ENCODE measurements at regions not wholly inside any gene's neighbourhood (a gene's known extent, or its start where the extent isn't known, plus 50 kb on each side); places are given as distances from the start of the nearest gene placed in this dataset.

DNA sequence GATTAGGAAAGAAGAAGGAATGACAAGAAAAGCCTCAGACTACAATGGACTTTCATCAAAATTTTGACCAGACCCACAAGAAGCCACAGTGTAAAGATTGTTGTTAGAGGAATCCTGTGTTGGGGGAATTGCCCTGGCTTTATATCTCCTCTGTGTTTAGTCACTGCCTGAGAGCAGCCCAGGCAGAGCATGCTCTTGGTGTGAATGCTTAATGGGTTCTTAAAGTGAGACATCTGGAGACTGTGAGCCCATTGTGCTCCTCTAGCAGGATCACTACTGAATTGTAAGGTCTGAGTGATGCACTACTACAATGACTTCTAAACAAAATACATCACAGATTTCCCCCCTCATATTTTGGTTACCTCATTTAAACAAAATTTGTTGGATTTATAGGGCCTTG lies 1860.5 kb upstream of the ADGRL3 start:
- H3K4me3 ChIP-seq = no peak overlapping the region
- no peak overlapping the region for H3K27ac ChIP-seq
- no peaks in the 10 kb centered on the region for H3K27me3 ChIP-seq
- no peaks in the 10 kb centered on the region for H3K9me3 ChIP-seq
- TF ChIP-seq, protein P1, sequence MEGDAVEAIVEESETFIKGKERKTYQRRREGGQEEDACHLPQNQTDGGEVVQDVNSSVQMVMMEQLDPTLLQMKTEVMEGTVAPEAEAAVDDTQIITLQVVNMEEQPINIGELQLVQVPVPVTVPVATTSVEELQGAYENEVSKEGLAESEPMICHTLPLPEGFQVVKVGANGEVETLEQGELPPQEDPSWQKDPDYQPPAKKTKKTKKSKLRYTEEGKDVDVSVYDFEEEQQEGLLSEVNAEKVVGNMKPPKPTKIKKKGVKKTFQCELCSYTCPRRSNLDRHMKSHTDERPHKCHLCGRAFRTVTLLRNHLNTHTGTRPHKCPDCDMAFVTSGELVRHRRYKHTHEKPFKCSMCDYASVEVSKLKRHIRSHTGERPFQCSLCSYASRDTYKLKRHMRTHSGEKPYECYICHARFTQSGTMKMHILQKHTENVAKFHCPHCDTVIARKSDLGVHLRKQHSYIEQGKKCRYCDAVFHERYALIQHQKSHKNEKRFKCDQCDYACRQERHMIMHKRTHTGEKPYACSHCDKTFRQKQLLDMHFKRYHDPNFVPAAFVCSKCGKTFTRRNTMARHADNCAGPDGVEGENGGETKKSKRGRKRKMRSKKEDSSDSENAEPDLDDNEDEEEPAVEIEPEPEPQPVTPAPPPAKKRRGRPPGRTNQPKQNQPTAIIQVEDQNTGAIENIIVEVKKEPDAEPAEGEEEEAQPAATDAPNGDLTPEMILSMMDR (IDR thresholded peaks at IDR 0.05) = no peak
- no peak for TF ChIP-seq EP300 (IDR thresholded peaks at IDR 0.05)
- TF ChIP-seq POLR2AphosphoS5 (IDR thresholded peaks at IDR 0.05) = no peak
- no peak for TF ChIP-seq POLR2A (IDR thresholded peaks at IDR 0.05)
- H3K4me1 ChIP-seq = no peaks in the 10 kb centered on the region
- DNase-seq (no peak), ATAC-seq (ENCODE audit: low FRiP score in 2 of 2) (no peak)
- no peaks in the 10 kb centered on the region for H3K36me3 ChIP-seq

DNA sequence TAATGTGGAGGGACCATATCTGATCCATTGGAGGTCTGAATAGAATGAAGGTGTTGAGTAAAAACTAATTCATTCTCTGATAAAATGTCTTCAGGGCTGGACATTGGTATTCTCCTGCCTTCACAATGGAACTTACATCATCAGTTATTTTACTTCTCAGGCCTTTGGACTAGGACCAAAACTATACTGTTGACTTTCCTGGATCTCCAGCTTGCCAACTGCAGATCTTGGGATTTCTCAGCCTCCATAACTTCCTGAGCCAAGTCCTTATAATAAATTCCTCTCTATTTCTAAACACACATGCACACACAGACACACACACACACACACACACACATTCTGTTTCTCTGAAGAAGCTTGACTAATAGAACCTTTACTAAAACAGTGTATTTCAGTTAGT lies 1858.6 kb upstream of the ADGRL3 start:
- Histone ChIP-seq H3K36me3 (no peaks in the 10 kb centered on the region), H3K27me3 (no peaks in the 10 kb centered on the region), H3K4me3 (no peak overlapping the region), H3K27ac (no peak overlapping the region), H3K9me3 (no peaks in the 10 kb centered on the region), H3K4me1 (no peaks in the 10 kb centered on the region)
- no peak for DNase-seq
- ATAC-seq (ENCODE audit: low FRiP score in 2 of 2) = no peak
- TF ChIP-seq EP300 (IDR thresholded peaks at IDR 0.05) (no peak), POLR2A (IDR thresholded peaks at IDR 0.05) (no peak), POLR2AphosphoS5 (IDR thresholded peaks at IDR 0.05) (no peak)
- TF ChIP-seq, protein P1 (IDR thresholded peaks at IDR 0.05) = no peak

DNA sequence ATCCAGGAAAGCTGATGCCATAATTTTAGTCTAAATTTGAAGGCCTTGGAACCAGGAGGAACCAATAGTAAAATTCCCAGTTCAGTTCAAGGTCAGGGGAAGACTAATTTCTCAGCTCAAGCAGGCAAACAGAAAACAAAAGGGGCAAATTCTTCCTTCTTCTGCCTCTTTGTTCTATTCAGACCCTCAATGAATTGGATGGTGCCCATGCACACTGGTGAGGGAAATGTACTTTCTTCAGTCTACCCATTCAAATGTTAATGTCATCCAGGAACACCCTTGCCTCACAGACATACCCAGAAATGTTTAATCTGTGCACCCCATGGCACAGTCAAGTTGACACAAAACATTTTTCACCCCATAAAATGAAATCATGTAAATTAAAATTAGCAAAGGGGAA lies 1851.2 kb upstream of the ADGRL3 start:
- H3K27ac ChIP-seq = no peak overlapping the region
- no peak overlapping the region for H3K4me3 ChIP-seq
- TF ChIP-seq, protein P1 (IDR thresholded peaks at IDR 0.05) = no peak
- TF ChIP-seq POLR2A (IDR thresholded peaks at IDR 0.05) = no peak
- TF ChIP-seq POLR2AphosphoS5 (IDR thresholded peaks at IDR 0.05) = no peak
- TF ChIP-seq EP300 (IDR thresholded peaks at IDR 0.05) = no peak
- H3K9me3 ChIP-seq = no peaks in the 10 kb centered on the region
- no peaks in the 10 kb centered on the region for H3K27me3 ChIP-seq
- H3K36me3 ChIP-seq = no peaks in the 10 kb centered on the region
- H3K4me1 ChIP-seq = no peaks in the 10 kb centered on the region
- no peak for DNase-seq
- no peak for ATAC-seq (ENCODE audit: low FRiP score in 2 of 2)

DNA sequence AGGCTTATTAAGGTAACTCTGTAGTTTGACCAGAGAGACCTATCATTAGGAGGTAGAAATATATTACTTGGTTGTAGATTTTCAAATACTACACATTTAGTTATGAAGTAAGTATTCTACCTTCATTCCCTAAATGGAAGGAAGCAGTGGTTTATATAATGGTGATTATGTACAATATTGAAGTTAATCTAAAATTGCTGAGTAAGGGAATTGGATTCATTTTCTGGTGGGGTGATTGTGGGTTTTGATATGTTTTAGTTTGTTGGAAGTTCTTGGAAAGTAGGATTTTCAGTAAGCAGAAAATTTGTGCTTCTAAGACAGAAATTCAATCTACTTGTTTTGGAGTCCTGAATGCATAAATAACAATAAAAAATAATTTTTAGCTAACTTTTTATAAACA lies 1830.9 kb upstream of the ADGRL3 start:
- Histone ChIP-seq H3K4me1 (no peaks in the 10 kb centered on the region), H3K27me3 (no peaks in the 10 kb centered on the region), H3K36me3 (no peaks in the 10 kb centered on the region), H3K4me3 (no peak overlapping the region), H3K27ac (no peak overlapping the region), H3K9me3 (no peaks in the 10 kb centered on the region)
- no peak for ATAC-seq (ENCODE audit: low FRiP score in 2 of 2)
- TF ChIP-seq POLR2A (IDR thresholded peaks at IDR 0.05) = no peak
- no peak for DNase-seq

DNA sequence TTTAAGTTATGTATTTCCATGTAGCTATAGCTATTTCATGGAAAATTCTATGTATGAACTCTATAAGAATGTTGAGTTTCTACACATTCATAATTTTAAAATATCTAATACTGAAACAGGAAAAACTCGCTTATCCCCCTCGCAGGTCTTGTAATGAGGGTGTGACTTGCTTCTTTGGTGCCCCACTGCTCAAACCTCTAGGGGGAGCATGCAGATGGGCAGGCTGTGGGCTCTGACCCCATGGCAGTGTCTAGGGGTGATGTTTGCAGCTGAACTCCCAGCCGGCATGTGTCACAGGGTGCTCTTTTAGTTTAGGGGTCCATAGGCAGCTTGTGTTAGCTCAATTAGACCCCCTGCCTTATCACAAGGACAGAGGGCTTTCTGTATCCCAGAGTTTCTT lies 1825.7 kb upstream of the ADGRL3 start:
- Histone ChIP-seq H3K27me3 (no peaks in the 10 kb centered on the region), H3K4me3 (no peak overlapping the region), H3K9me3 (peaks cover 0 to 4% (median 0%) of the 10 kb centered on the region in 4 donors), H3K36me3 (no peaks in the 10 kb centered on the region), H3K27ac (no peak overlapping the region), H3K4me1 (no peaks in the 10 kb centered on the region)
- ATAC-seq (ENCODE audit: low FRiP score in 2 of 2) = no peak
- no peak for TF ChIP-seq POLR2AphosphoS5 (IDR thresholded peaks at IDR 0.05)
- no peak for TF ChIP-seq EP300 (IDR thresholded peaks at IDR 0.05)
- TF ChIP-seq POLR2A (IDR thresholded peaks at IDR 0.05) = no peak
- TF ChIP-seq, protein P1 (IDR thresholded peaks at IDR 0.05) = no peak
- 71 to 86% methylated on average over 3 of the region's 3 CpGs for WGBS, 2 donors
- DNase-seq = no peak

Data from upper lobe of left lung (tissue), 6 donors.